HL-60/S4 treated with phorbol 12-myristate 13-acetate at 8.2 ng/mL for 4 days and 3 days (cell line): ENCODE measurements at regions not wholly inside any gene's neighbourhood (a gene's known extent, or its start where the extent isn't known, plus 50 kb on each side); places are given as distances from the start of the nearest gene placed in this dataset.

Experiments used
- in situ Hi-C: fragments of 300-500 bp; cut with MboI; formaldehyde crosslinking; loops from 2 replicates; pipeline ENCODE4 v1.15.0; 2022; ENCODE audit warnings: low sequenced_read_pairs

- in situ Hi-C loops, result no loop called here
Measured at GRCh38 chr2:65864619-65865018, 432.2 kb upstream of the SPRED2 start.

GRCh38 chr2:65863713-65864112, 431.3 kb upstream of the SPRED2 start:
- in situ Hi-C loops, result no loop called here

GRCh38 chr2:65856928-65857327, 424.5 kb upstream of the SPRED2 start:
- in situ Hi-C loops, result no loop called here

GRCh38 chr2:65856423-65856822, 424.0 kb upstream of the SPRED2 start:
- in situ Hi-C loops, result no loop called here

- in situ Hi-C loops, result no loop called here
Measured at GRCh38 chr2:65850695-65851094, 418.3 kb upstream of the SPRED2 start.

- in situ Hi-C loops, result no loop called here
Measured at GRCh38 chr2:65846989-65847678, 414.7 kb upstream of the SPRED2 start.

- in situ Hi-C loops, result no loop called here
Measured at GRCh38 chr2:65845442-65846182, 413.2 kb upstream of the SPRED2 start.

GRCh38 chr2:65842104-65842503, 409.7 kb upstream of the SPRED2 start:
- in situ Hi-C loops, result no loop called here

- in situ Hi-C loops, result no loop called here
Measured at GRCh38 chr2:65835975-65836549, 403.7 kb upstream of the SPRED2 start.

GRCh38 chr2:65834771-65835475, 402.5 kb upstream of the SPRED2 start:
- in situ Hi-C loops, result no loop called here

GRCh38 chr2:65834062-65834461, 401.7 kb upstream of the SPRED2 start:
- in situ Hi-C loops, result no loop called here

GRCh38 chr2:65831509-65831908, 399.1 kb upstream of the SPRED2 start:
- in situ Hi-C loops, result no loop called here

GRCh38 chr2:65826567-65826966, 394.2 kb upstream of the SPRED2 start:
- in situ Hi-C loops, result no loop called here

- in situ Hi-C loops, result no loop called here
Measured at GRCh38 chr2:65823511-65823910, 391.1 kb upstream of the SPRED2 start.

GRCh38 chr2:65820454-65820853, 388.1 kb upstream of the SPRED2 start:
- in situ Hi-C loops, result no loop called here

GRCh38 chr2:65819963-65820362, 387.6 kb upstream of the SPRED2 start:
- in situ Hi-C loops, result no loop called here

GRCh38 chr2:65818873-65819451, 386.6 kb upstream of the SPRED2 start:
- in situ Hi-C loops, result no loop called here

GRCh38 chr2:65813631-65814173, 381.3 kb upstream of the SPRED2 start:
- in situ Hi-C loops, result no loop called here

- in situ Hi-C loops, result no loop called here
Measured at GRCh38 chr2:65812887-65813286, 380.5 kb upstream of the SPRED2 start.

- in situ Hi-C loops, result no loop called here
Measured at GRCh38 chr2:65807942-65808341, 375.5 kb upstream of the SPRED2 start.

- in situ Hi-C loops, result no loop called here
Measured at GRCh38 chr2:65804777-65805176, 372.4 kb upstream of the SPRED2 start.
